Pons (tissue), 1 donor: ENCODE measurements at regions not wholly inside any gene's neighbourhood (a gene's known extent, or its start where the extent isn't known, plus 50 kb on each side); places are given as distances from the start of the nearest gene placed in this dataset.

Experiments used
- DNase-seq: peaks from one replicate; pipeline ENCODE4 v3.0.0-alpha.2; 2016; ENCODE audit warnings: low spot score

GRCh38 chr11:97963528-97964331 lies 1057.0 kb upstream of the CNTN5 start:
- no peak for DNase-seq

GRCh38 chr11:97964332-97965004 lies 1056.3 kb upstream of the CNTN5 start:
- no peak for DNase-seq

- no peak for DNase-seq
These were observed 1054.7 kb upstream of the CNTN5 start for GRCh38 chr11:97965849-97966646.

- DNase-seq, result no peak
These were observed 1053.8 kb upstream of the CNTN5 start for GRCh38 chr11:97966901-97967300.

GRCh38 chr11:97968071-97968470 lies 1052.7 kb upstream of the CNTN5 start:
- DNase-seq, result no peak

- DNase-seq, result no peak
These were observed 1048.0 kb upstream of the CNTN5 start for GRCh38 chr11:97972731-97973130.

- DNase-seq, result no peak
These were observed 1047.3 kb upstream of the CNTN5 start for GRCh38 chr11:97973352-97973857.

GRCh38 chr11:97974798-97975498 lies 1045.8 kb upstream of the CNTN5 start:
- DNase-seq, result no peak

GRCh38 chr11:97977726-97978125 lies 1043.0 kb upstream of the CNTN5 start:
- no peak for DNase-seq

- no peak for DNase-seq
These were observed 1041.0 kb upstream of the CNTN5 start for GRCh38 chr11:97979741-97980140.

- DNase-seq, result no peak
These were observed 1038.2 kb upstream of the CNTN5 start for GRCh38 chr11:97982512-97982911.

- DNase-seq, result no peak
These were observed 1031.6 kb upstream of the CNTN5 start for GRCh38 chr11:97989121-97989520.

GRCh38 chr11:97990162-97990920 lies 1030.4 kb upstream of the CNTN5 start:
- DNase-seq, result no peak

- DNase-seq, result no peak
These were observed 1027.2 kb upstream of the CNTN5 start for GRCh38 chr11:97993562-97993961.

- no peak for DNase-seq
These were observed 1024.9 kb upstream of the CNTN5 start for GRCh38 chr11:97995874-97996273.

- no peak for DNase-seq
These were observed 1024.0 kb upstream of the CNTN5 start for GRCh38 chr11:97996762-97997161.

- DNase-seq, result no peak
These were observed 1017.0 kb upstream of the CNTN5 start for GRCh38 chr11:98003606-98004371.

- no peak for DNase-seq
These were observed 1013.7 kb upstream of the CNTN5 start for GRCh38 chr11:98007072-98007471.

GRCh38 chr11:98027652-98028051 lies 993.1 kb upstream of the CNTN5 start:
- DNase-seq, result no peak

GRCh38 chr11:98029832-98030231 lies 990.9 kb upstream of the CNTN5 start:
- no peak for DNase-seq
